GM23248 (cell line): ENCODE measurements at regions not wholly inside any gene's neighbourhood (a gene's known extent, or its start where the extent isn't known, plus 50 kb on each side); places are given as distances from the start of the nearest gene placed in this dataset.

Source experiments
- EZH2 ChIP-seq: fragments of 200-600 bp; sonication (generic); IDR thresholded peaks from 2 replicates; pipeline ENCODE4 v1.6.1; 2018; ENCODE audit warnings: antibody characterized with exemption, mild to moderate bottlenecking; ENCODE audit not compliant: insufficient read depth, poor library complexity, severe bottlenecking
- EZH2phosphoT487 ChIP-seq: fragments of 200-600 bp; sonication (generic); IDR thresholded peaks from 2 replicates; pipeline ENCODE4 v1.6.1; 2018; ENCODE audit warnings: antibody characterized with exemption, moderate library complexity, mild to moderate bottlenecking, low read depth; ENCODE audit not compliant: insufficient read depth

DNA sequence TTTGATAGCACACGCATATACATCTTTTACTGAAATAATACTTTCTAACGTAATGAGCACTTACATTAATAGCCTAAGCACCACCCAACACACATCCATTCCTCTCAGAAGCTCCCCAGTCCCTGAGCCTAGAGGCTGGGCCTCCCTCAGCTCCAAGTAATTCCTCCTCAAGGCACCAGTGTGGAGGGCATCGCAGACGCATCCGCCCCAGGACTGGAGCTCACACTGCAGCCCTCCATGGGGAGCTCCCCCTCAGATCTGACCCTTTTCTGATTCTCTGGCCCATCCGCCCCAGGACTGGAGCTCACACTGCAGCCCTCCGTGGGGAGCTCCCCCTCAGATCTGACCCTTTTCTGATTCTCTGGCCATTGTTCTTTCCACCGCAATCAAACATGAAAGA, 60.4 kb upstream of the SNTG2 start:
- no peak for TF ChIP-seq EZH2phosphoT487
- TF ChIP-seq EZH2, result no peak
